HFF-Myc (cell line): ENCODE measurements at regions not wholly inside any gene's neighbourhood (a gene's known extent, or its start where the extent isn't known, plus 50 kb on each side); places are given as distances from the start of the nearest gene placed in this dataset.
A peak's percentile ranks its signal among the peaks of the same experiment; 100 is the strongest.
"Not testable (repeated sequence)": the region's sequence is repeated elsewhere in the genome, so short reads cannot be mapped to it uniquely, and the experiment has no call there.

Experiments
- DNase-seq: peaks from one replicate; pipeline ENCODE4 v3.0.0-alpha.2; 2011; ENCODE audit warnings: low read depth; ENCODE audit errors: extremely low read depth
- H3K4me3 ChIP-seq: replicated peaks from 2 replicates; pipeline ENCODE4 v1.5.1; 2011; ENCODE audit warnings: low read depth, mild to moderate bottlenecking, control low read depth, low read length
- CTCF ChIP-seq: IDR thresholded peaks from 2 replicates; pipeline ENCODE4 v1.5.1; 2012; ENCODE audit warnings: mild to moderate bottlenecking, low read depth, low read length, control low read depth; ENCODE audit errors: missing control alignments

DNA sequence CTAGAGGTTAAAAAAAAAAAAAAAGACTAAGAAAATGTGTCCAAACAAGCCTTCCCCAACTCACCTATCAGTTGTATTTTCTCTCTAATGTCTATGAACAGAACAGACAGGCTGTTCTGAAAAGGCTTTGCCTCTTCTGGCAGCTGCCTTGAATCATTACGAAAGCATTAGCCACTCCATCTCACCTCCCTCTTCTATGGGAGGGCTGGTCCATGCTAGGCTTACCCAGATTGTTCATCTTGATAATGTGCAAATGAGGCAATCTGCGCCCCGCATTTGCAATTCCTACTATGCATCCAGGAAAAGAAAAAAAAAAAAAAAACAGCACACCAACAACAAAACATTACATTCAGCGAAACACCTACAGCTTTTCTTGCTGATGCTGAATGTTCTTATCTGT lies 429.9 kb upstream of the USP9Y start:
- TF ChIP-seq CTCF = no peak
- no peak for DNase-seq
- H3K4me3 ChIP-seq = no peak overlapping the region

DNA sequence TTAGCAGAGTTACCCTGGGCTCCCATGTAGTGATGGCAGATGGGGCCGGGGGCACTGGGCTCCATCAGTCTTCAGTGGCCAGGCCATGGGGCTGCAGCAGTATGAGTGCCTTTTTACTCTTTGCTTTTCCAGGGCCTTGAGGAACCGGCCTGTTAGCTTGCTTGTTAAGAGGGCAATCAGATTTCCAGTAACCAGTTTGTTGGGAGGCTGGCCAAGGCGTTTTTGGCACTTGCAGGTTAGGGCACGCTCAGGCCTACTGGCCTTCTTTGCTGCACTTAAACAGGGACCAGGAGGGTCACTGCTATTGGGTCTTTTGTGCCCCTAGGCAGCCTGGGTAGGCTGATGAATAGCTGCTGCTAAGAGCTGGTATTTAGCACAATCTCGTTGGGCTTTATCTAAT lies 415.4 kb upstream of the USP9Y start:
- TF ChIP-seq CTCF = no peak
- no peak overlapping the region for H3K4me3 ChIP-seq
- DNase-seq = no peak

GRCh38 chrY:12288919-12289318 lies 412.1 kb upstream of the USP9Y start:
- no peak for TF ChIP-seq CTCF
- no peak for DNase-seq
- no peak overlapping the region for H3K4me3 ChIP-seq

DNA sequence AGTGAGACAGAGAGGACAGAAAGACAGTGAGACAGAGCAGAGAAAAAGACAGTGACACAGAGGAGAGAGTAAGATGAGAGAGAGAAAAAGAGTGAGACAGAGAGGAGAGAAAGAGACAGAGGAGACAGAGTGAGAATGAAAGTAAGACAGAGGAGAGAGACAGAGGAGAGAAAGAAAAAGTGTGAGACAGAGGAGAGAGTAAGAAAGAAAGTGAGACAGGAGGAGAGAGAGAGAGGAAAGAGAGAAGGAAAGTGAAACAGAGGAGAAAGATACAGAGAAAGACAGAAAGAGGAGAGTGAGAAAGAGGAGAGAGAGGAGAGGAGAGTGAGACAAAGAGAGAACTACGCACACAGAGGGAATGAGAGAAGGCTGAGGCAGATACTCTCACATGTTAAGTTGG lies 411.6 kb upstream of the USP9Y start:
- no peak for TF ChIP-seq CTCF
- DNase-seq = no peak
- no peak overlapping the region for H3K4me3 ChIP-seq

DNA sequence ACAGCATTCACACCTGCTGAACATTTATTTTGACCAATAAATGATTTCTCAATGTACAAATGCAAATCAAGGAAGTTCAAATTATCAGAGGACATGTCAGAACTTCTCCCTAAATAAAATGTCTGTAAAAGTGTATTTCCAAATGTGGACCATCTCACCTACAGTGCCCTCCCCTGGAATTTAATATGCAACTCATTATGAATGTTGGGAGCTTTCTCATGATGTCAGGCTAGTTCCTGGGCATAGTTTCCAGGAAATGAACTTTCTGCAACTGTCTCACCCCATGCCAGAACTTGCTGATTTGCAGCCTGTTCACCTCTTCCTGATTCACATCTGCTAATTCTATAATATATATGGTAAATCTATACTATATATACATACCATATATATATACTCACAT lies 408.5 kb upstream of the USP9Y start:
- H3K4me3 ChIP-seq = no peak overlapping the region
- no peak for TF ChIP-seq CTCF
- DNase-seq = no peak

- H3K4me3 ChIP-seq = no peak overlapping the region
- peak; percentile 3 for DNase-seq
- no peak for TF ChIP-seq CTCF
Observed at GRCh38 chrY:12296460-12296859, 404.6 kb upstream of the USP9Y start.

GRCh38 chrY:12299796-12300195 lies 401.2 kb upstream of the USP9Y start:
- H3K4me3 ChIP-seq, DNase-seq: not testable (repeated sequence)

- no peak for TF ChIP-seq CTCF
- DNase-seq = no peak
- H3K4me3 ChIP-seq = no peak overlapping the region
Observed at GRCh38 chrY:12303464-12303863, 397.6 kb upstream of the USP9Y start.
